ENCODE measurements at regions not wholly inside any gene's neighbourhood (a gene's known extent, or its start where the extent isn't known, plus 50 kb on each side); places are given as distances from the start of the nearest gene placed in this dataset.

GRCh38 chr2:145075454-145076062, 555.6 kb upstream of the ZEB2 start:
- no peak for TF ChIP-seq CTCF (IDR thresholded peaks at IDR 0.05)
- no peak for TF ChIP-seq POLR2A (IDR thresholded peaks at IDR 0.05)

All from Peyer's patch (tissue), 4 donors.